ENCODE measurements at regions not wholly inside any gene's neighbourhood (a gene's known extent, or its start where the extent isn't known, plus 50 kb on each side); places are given as distances from the start of the nearest gene placed in this dataset.
A peak's percentile ranks its signal among the peaks of the same experiment; 100 is the strongest.
"Not testable (repeated sequence)": the region's sequence is repeated elsewhere in the genome, so short reads cannot be mapped to it uniquely, and the experiment has no call there.

GRCh38 chr7:131027287-131027773 is 293.3 kb upstream of the KLF14 start:
- DNase-seq, result peak; percentile 62

- no peak for DNase-seq
Observed at GRCh38 chr7:131028295-131028694, 294.3 kb upstream of the KLF14 start.

- DNase-seq, result no peak
Observed at GRCh38 chr7:131029002-131029401, 295.0 kb upstream of the KLF14 start.

GRCh38 chr7:131031099-131031868 is 296.4 kb upstream of the MKLN1 start:
- peak; percentile 32 for DNase-seq

GRCh38 chr7:131032786-131033185 is 294.9 kb upstream of the MKLN1 start:
- DNase-seq, result no peak

- no peak for DNase-seq
Observed at GRCh38 chr7:131034166-131034881, 293.4 kb upstream of the MKLN1 start.

- DNase-seq, result no peak
Observed at GRCh38 chr7:131035088-131035770, 292.4 kb upstream of the MKLN1 start.

GRCh38 chr7:131038153-131038552 is 289.5 kb upstream of the MKLN1 start:
- no peak for DNase-seq

GRCh38 chr7:131039355-131039762 is 288.3 kb upstream of the MKLN1 start:
- no peak for DNase-seq

- DNase-seq, result no peak
Observed at GRCh38 chr7:131039836-131040235, 287.8 kb upstream of the MKLN1 start.

GRCh38 chr7:131040467-131040932 is 287.2 kb upstream of the MKLN1 start:
- DNase-seq, result peak; percentile 62

GRCh38 chr7:131041012-131041695 is 286.5 kb upstream of the MKLN1 start:
- not testable (repeated sequence) for DNase-seq

- no peak for DNase-seq
Observed at GRCh38 chr7:131042269-131043160, 285.2 kb upstream of the MKLN1 start.

GRCh38 chr7:131045526-131045925 is 282.1 kb upstream of the MKLN1 start:
- no peak for DNase-seq

GRCh38 chr7:131046246-131046645 is 281.4 kb upstream of the MKLN1 start:
- DNase-seq, result no peak

GRCh38 chr7:131047651-131048304 is 279.9 kb upstream of the MKLN1 start:
- DNase-seq, result no peak

- DNase-seq, result no peak
Observed at GRCh38 chr7:131051304-131051703, 276.4 kb upstream of the MKLN1 start.

GRCh38 chr7:131052285-131052904 is 275.3 kb upstream of the MKLN1 start:
- no peak for DNase-seq

- DNase-seq, result no peak
Observed at GRCh38 chr7:131056007-131056406, 271.7 kb upstream of the MKLN1 start.

GRCh38 chr7:131057015-131057793 is 270.5 kb upstream of the MKLN1 start:
- DNase-seq, result no peak

All from stimulated activated CD4-positive, alpha-beta T cell treated with anti-CD3 and anti-CD28 coated beads, Interleukin-15, amount 100 ng/mL, for 24 hours (primary cell).